DND-41 (cell line): ENCODE measurements at regions not wholly inside any gene's neighbourhood (a gene's known extent, or its start where the extent isn't known, plus 50 kb on each side); places are given as distances from the start of the nearest gene placed in this dataset.

Source experiments
- CTCF ChIP-seq: IDR thresholded peaks from 2 replicates; pipeline ENCODE4 v1.5.1; 2012; ENCODE audit warnings: borderline replicate concordance, low read length, moderate library complexity, mild to moderate bottlenecking; ENCODE audit not compliant: poor library complexity, severe bottlenecking; ENCODE audit errors: extremely low read depth
- EZH2 ChIP-seq: IDR thresholded peaks from 3 replicates; pipeline ENCODE4 v1.6.1; 2012; ENCODE audit warnings: borderline replicate concordance, low read depth, mild to moderate bottlenecking, moderate library complexity, low read length, inconsistent platforms; ENCODE audit not compliant: severe bottlenecking

DNA sequence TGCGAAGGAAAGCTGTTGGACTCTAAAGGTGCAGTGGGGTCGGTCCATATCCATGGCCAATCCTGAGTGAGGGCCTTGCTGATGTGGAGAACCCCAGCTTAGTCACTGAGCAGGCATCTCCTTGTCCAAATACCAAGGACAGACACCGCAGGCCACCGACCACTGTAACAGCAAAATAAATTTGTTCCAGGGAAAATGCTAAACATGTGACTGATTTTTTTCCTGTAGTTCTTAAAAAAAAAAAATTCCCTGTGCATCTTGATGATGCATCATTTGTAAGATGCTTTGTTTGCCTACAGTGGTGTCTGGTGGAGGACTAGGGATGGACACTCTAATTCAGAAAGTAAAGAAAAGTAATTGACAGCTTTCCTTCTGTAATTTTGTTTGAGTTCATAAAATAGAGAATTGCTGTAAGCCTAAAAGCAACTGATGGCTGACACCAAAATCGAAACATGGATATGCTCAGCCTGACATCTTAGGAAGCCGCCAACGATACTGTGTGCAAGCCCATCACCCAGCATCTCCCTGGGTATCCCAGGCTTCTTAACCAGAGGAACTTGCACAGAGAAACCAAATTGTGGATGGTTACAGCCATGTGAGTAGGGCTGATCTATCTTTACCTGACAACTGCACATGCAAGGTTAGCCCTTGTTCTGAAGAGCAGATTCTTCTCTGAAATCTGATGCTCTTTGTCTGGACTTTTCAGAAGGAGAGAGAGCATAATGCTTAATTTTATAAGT lies 188.6 kb downstream of the ARL4C start:
- TF ChIP-seq CTCF (no peak), EZH2 (no peak)
